ENCODE measurements at regions not wholly inside any gene's neighbourhood (a gene's known extent, or its start where the extent isn't known, plus 50 kb on each side); places are given as distances from the start of the nearest gene placed in this dataset.
A peak's percentile ranks its signal among the peaks of the same experiment; 100 is the strongest.
"Not testable (repeated sequence)": the region's sequence is repeated elsewhere in the genome, so short reads cannot be mapped to it uniquely, and the experiment has no call there.

DNA sequence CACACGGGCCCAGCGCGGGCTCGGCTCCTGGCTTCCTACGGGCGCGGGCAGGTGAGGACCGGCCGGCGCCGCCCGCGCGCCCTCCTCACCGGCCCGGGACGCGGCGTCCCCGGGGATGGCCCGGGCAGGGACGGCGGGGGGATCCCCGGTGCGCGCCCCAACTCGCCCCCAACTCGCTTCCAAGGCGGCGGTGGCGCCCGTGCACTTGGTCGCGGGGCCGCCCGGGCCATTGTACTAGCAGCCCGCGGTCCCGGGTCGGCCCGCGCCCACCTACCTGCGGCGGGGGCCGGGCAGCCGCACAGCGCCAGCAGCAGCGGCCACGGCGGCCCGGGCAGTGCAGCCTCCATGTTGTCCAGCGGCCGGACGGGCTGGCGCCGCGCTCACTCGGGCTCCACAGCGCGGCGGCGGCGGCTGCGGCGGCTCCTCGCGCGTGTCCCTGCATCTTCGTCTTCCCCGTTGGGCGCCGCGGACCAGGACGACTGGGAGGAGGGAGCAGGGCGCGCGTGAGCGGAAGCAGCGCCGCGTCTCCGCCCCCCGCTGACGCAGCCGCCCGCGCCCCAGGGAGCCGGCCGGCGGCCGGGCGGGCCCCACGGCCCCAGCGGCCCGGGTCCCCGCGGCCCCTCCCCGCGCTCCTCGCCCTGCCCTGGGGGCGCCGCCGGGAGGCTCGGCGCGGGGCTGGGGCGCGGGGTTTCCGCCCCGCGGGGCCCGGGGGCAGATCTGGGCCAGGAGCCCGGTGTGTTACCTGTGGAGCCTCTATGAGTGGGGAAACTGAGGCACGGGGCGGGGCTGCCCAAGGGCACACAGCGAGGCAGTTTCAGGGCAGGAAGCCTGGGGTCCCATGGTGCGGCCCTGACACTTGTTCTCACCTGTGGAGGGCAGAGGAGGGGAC lies 159.3 kb upstream of the GRK3 start:
- Mint-ChIP-seq H3K9me3 (no peaks in the 10 kb centered on the region), H3K4me1 (ENCODE audit: low read depth) (peaks cover 26% of the 10 kb centered on the region), H3K27ac (peak overlapping the region; percentile 69)

GRCh38 chr22:25405841-25406509 lies 158.5 kb upstream of the GRK3 start:
- peak overlapping the region; percentile 69 for H3K27ac Mint-ChIP-seq
- peak overlapping the region; percentile 77 for H3K4me3 Mint-ChIP-seq
- H3K27me3 Mint-ChIP-seq, result no peaks in the 10 kb centered on the region
- no peaks in the 10 kb centered on the region for H3K36me3 Mint-ChIP-seq (ENCODE audit: low read depth)
- peaks cover 25% of the 10 kb centered on the region for H3K4me1 Mint-ChIP-seq (ENCODE audit: low read depth)
- H3K9me3 Mint-ChIP-seq, result no peaks in the 10 kb centered on the region

More for the DNA sequence above, 159.3 kb upstream of the GRK3 start:
- Mint-ChIP-seq H3K27me3 (no peaks in the 10 kb centered on the region), H3K36me3 (ENCODE audit: low read depth) (no peaks in the 10 kb centered on the region), H3K4me3 (peak overlapping the region; percentile 77)

DNA sequence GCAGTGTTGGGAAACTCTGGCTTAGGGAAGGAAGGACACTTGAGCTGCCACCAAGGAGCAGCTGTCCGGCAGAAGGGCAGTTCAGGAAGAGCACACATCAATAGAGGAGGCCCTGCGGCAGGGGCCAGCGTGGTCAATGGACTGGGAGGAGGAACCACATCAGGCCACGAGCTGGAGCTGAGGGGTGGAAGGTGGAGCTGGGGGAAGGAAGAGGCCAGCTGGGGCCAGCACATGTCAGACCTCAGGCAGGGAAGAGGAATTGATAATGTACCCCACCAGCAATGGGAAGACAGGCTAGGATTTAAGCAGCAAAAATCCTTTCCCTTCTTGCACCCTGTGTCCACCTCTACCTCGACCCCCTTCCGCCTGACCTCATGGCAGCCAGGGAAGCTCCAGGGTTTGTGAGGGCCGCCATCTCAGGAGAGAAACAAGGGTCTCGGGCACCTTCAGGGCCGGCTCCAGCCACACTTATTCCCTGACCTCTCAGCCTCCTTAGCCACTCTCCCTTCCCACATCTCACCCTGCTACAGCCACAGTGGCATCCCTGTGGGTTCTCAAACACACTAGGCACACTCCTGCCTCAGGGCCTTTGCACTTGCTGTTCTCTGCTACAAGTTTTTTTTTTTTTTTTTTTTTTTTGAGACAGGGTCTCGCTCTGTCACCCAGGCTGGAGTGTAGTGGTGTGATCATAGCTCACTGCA lies 157.8 kb upstream of the GRK3 start:
- Mint-ChIP-seq H3K9me3 (no peaks in the 10 kb centered on the region), H3K4me3 (peak overlapping the region; percentile 77), H3K27ac (peak overlapping the region; percentile 69), H3K4me1 (ENCODE audit: low read depth) (peaks cover 20% of the 10 kb centered on the region), H3K36me3 (ENCODE audit: low read depth) (no peaks in the 10 kb centered on the region), H3K27me3 (no peaks in the 10 kb centered on the region)

DNA sequence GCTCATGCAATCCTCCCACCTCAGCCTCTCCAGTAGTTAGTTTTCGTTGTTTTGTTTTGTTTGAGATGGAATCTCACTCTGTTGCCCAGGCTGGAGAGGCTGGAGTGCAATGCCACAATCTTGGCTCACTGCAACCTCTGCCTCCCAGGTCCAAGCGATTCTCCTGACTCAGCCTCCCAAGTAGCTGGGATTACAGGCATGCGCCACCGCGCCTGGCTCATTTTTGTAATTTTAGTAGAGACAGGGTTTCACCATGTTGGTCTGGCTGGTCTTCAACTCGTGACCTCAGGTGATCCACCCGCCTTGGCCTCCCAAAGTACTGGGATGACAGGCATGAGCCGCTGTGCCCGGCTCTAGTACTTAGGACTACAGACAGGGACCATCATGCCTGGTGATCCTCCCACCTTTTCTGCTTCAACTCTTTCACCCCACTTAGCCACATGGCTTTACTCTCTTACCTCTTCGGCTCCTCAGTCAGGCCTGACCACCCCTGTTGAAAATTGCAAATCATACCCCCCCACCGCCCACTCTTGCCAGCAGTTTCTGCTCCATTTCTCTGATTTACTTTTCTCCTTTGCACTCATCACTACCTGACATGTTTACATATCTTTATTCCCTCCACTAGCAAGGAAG lies 157.1 kb upstream of the GRK3 start:
- peaks cover 14% of the 10 kb centered on the region for H3K4me1 Mint-ChIP-seq (ENCODE audit: low read depth)
- no peaks in the 10 kb centered on the region for H3K9me3 Mint-ChIP-seq
- no peak overlapping the region for H3K4me3 Mint-ChIP-seq
- no peaks in the 10 kb centered on the region for H3K36me3 Mint-ChIP-seq (ENCODE audit: low read depth)
- H3K27me3 Mint-ChIP-seq, result no peaks in the 10 kb centered on the region
- no peak overlapping the region for H3K27ac Mint-ChIP-seq

GRCh38 chr22:25407859-25408229 lies 156.6 kb upstream of the GRK3 start:
- Mint-ChIP-seq H3K27me3 (no peaks in the 10 kb centered on the region), H3K36me3 (ENCODE audit: low read depth) (no peaks in the 10 kb centered on the region), H3K9me3 (no peaks in the 10 kb centered on the region), H3K4me1 (ENCODE audit: low read depth) (peaks cover 14% of the 10 kb centered on the region), H3K4me3 (no peak overlapping the region), H3K27ac (no peak overlapping the region)

DNA sequence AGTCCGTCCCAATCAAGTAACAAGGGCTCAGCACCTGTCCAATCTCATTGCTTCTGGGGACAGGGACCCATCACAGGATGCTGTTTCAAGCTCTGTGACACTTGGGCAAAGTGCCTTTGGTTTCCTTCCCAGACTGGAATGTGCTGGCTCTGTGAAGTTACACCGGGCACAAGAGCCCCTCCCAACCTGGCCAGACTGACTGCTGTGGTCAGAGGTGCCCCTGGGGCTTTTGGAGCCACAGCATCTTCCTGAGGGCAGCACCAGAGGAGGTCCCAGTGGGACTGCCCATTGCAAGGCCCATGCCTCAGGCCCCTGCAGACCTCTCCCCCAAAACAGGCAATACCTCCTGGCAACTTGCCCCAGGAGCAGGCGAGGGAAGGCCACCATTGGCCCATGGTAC lies 155.2 kb upstream of the GRK3 start:
- Mint-ChIP-seq H3K9me3 (no peaks in the 10 kb centered on the region), H3K4me3 (no peak overlapping the region), H3K36me3 (ENCODE audit: low read depth) (no peaks in the 10 kb centered on the region), H3K4me1 (ENCODE audit: low read depth) (peaks cover 4% of the 10 kb centered on the region), H3K27me3 (no peaks in the 10 kb centered on the region), H3K27ac (no peak overlapping the region)

DNA sequence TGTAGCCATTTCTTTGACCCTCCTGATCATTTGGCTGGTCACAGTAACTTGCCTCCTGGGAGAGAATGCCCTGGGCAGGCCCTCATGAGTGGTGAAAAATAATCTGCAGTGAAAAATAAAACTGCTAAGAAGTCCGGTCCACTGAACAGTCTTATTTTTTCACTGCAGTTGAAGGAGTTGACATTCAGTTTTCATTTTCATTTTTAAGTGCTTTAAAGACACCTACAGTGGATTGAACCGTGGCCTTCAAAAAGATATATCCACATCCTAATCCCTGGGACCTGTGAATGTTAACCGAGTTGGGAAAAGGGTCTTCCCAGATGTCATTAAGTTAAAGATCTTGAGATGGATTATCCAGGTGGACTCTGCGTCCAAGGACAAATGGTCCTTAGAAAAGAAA lies 153.6 kb upstream of the GRK3 start:
- H3K4me1 Mint-ChIP-seq (ENCODE audit: low read depth), result peaks cover 4% of the 10 kb centered on the region
- peak overlapping the region; percentile 54 for H3K27ac Mint-ChIP-seq
- no peaks in the 10 kb centered on the region for H3K36me3 Mint-ChIP-seq (ENCODE audit: low read depth)
- H3K4me3 Mint-ChIP-seq, result no peak overlapping the region
- H3K9me3 Mint-ChIP-seq, result no peaks in the 10 kb centered on the region
- no peaks in the 10 kb centered on the region for H3K27me3 Mint-ChIP-seq

GRCh38 chr22:25413620-25414019 lies 150.9 kb upstream of the GRK3 start:
- H3K4me1 Mint-ChIP-seq (ENCODE audit: low read depth), result peaks cover 4% of the 10 kb centered on the region
- no peaks in the 10 kb centered on the region for H3K36me3 Mint-ChIP-seq (ENCODE audit: low read depth)
- H3K9me3 Mint-ChIP-seq, result no peaks in the 10 kb centered on the region
- H3K27ac Mint-ChIP-seq, result no peak overlapping the region
- peaks cover 13% of the 10 kb centered on the region for H3K27me3 Mint-ChIP-seq
- H3K4me3 Mint-ChIP-seq, result no peak overlapping the region

DNA sequence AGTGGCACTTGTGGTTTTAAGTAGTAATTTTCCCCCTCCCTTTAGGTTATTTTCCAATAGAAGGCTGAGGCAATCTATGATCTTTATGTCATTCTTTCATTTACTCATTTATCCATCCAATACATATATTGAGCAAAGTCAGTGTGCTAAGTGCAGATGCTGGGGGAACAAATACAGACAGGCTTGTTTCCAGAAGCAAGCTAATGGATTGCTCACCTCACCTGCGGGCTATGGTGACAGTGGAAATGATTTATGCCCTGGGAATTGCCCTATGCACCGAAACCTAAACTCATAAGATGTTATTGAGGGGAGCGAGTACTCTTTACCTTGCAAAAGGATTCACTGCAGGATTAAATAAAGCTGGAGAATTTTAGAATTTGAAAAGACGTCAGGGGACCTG lies 148.7 kb upstream of the GRK3 start:
- H3K27ac Mint-ChIP-seq; H3K9me3 Mint-ChIP-seq; H3K36me3 Mint-ChIP-seq (ENCODE audit: low read depth); H3K4me3 Mint-ChIP-seq: not testable (repeated sequence)
- peaks cover 31% of the 10 kb centered on the region for H3K27me3 Mint-ChIP-seq
- peaks cover 17% of the 10 kb centered on the region for H3K4me1 Mint-ChIP-seq (ENCODE audit: low read depth)

- Mint-ChIP-seq H3K4me1 (ENCODE audit: low read depth) (peaks cover 27% of the 10 kb centered on the region), H3K27me3 (peaks cover 45% of the 10 kb centered on the region)
- H3K27ac Mint-ChIP-seq; H3K9me3 Mint-ChIP-seq; H3K4me3 Mint-ChIP-seq; H3K36me3 Mint-ChIP-seq (ENCODE audit: low read depth): not testable (repeated sequence)
Measured at GRCh38 chr22:25417826-25418225, 146.6 kb upstream of the GRK3 start.

DNA sequence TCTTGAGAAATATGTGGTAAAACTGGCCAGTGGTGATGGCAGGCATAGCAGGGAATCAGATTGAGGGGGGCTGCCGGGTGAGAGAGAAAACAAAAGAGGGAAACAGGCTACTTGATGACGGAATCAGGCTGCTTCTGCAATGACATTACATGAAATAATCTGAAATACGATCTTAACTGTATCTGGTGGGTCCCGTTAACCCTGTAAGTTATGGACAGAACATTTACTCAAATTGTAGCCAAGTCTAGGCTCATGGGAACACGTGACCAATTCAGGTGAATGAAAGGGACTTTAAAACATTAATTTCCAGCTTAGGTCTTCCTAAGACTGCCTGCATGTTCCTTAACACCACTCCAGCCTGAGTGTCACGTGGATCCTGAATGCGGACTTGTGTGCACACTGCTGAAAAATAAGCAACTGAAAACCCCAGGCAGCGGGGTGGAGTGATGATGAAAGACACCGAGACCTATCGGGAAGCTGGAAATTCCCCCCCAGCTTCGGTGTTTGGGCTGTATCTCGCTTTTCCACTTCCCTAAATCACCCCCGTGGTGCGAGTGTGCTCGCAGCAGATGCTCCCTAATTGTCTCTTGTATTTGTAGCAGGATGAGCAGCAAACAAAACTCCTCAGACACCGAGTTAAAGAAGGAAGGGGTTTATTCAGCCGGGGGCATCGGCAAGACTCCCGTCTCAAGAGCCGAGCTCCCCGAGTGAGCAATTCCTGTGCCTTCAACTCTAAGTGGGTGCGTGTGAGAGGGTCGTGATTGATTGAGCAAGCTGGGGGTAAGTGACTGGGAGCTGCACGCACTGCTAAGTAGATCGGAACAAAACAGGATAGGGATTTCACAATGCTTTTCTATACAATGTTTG lies 145.0 kb upstream of the GRK3 start:
- Mint-ChIP-seq H3K9me3 (no peaks in the 10 kb centered on the region), H3K4me1 (ENCODE audit: low read depth) (peaks cover 27% of the 10 kb centered on the region), H3K4me3 (peak overlapping the region; percentile 59), H3K27ac (no peak overlapping the region), H3K36me3 (ENCODE audit: low read depth) (no peaks in the 10 kb centered on the region), H3K27me3 (peaks cover 58% of the 10 kb centered on the region)

GRCh38 chr22:25420114-25420441 lies 144.4 kb upstream of the GRK3 start:
- Mint-ChIP-seq H3K4me3 (peak overlapping the region; percentile 59), H3K27me3 (peaks cover 62% of the 10 kb centered on the region), H3K4me1 (ENCODE audit: low read depth) (peaks cover 27% of the 10 kb centered on the region)
- H3K27ac Mint-ChIP-seq; H3K9me3 Mint-ChIP-seq; H3K36me3 Mint-ChIP-seq (ENCODE audit: low read depth): not testable (repeated sequence)

DNA sequence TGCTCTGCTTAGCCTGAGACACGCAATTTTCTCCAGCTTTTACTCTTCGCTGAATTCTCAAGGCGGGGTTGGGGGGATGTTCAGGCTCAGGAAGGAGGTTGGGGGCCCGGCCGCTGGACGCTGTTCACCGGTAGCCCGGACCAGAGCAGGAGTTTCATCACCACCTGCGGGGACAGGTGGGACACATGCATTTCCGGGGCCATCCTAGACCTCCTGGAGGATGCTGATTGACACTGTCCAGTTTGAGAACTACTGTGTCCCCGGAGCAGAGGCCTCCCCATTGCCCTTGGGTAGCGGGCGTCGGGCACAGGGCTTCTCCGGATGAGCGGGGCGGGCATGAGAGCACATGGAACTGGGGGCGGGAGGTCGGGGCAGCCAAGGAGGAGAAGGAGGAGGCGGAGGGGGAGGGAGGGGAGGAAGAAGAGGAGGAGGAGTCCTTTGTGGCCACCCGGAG lies 144.0 kb upstream of the GRK3 start:
- H3K4me3 Mint-ChIP-seq, result peak overlapping the region; percentile 59
- no peaks in the 10 kb centered on the region for H3K36me3 Mint-ChIP-seq (ENCODE audit: low read depth)
- peaks cover 63% of the 10 kb centered on the region for H3K27me3 Mint-ChIP-seq
- no peaks in the 10 kb centered on the region for H3K9me3 Mint-ChIP-seq
- H3K4me1 Mint-ChIP-seq (ENCODE audit: low read depth), result peaks cover 27% of the 10 kb centered on the region
- no peak overlapping the region for H3K27ac Mint-ChIP-seq
